ENCODE measurements at regions not wholly inside any gene's neighbourhood (a gene's known extent, or its start where the extent isn't known, plus 50 kb on each side); places are given as distances from the start of the nearest gene placed in this dataset.
A peak's percentile ranks its signal among the peaks of the same experiment; 100 is the strongest.

- Histone ChIP-seq H3K79me2 (ENCODE audit: control insufficient read depth, insufficient read depth, low read length) (no peaks in the 10 kb centered on the region), H3K4me1 (ENCODE audit: control insufficient read depth, extremely low read depth, insufficient read depth, low read length) (peaks cover 4% of the 10 kb centered on the region), H3K9me3 (replicated peaks; ENCODE audit: control insufficient read depth, insufficient read depth, low read length) (no peaks in the 10 kb centered on the region), H3K9ac (replicated peaks; ENCODE audit: extremely low read depth, insufficient read depth, low read length) (no peak overlapping the region), H3K4me2 (ENCODE audit: insufficient read depth, low read length) (no peak overlapping the region), H3K27me3 (ENCODE audit: control insufficient read depth in 2 of 2, insufficient read depth in 2 of 2, low read length in 2 of 2) (no peaks in the 10 kb centered on the region), H2AFZ (ENCODE audit: low read depth, low read length) (peak overlapping the region; percentile 44), H3K27ac (ENCODE audit: insufficient read depth, low read depth, low read length) (no peak overlapping the region), H3K36me3 (ENCODE audit: control insufficient read depth in 2 of 2, extremely low read depth in 1 of 2, insufficient read depth in 2 of 2, low read length in 2 of 2) (no peaks in the 10 kb centered on the region), H3K9me1 (replicated peaks; ENCODE audit: control insufficient read depth, extremely low read depth, insufficient read depth, low read length) (no peaks in the 10 kb centered on the region), H3K4me3 (replicated peaks in 1 of 3; ENCODE audit: insufficient read depth in 1 of 3, low read depth in 1 of 3, low read length in 3 of 3) (no peak overlapping the region), H4K20me1 (replicated peaks; ENCODE audit: control insufficient read depth, extremely low read depth, insufficient read depth, low read length) (no peaks in the 10 kb centered on the region)
- dilution Hi-C loops (cut with MboI; ENCODE audit: extremely low pct_ligation_motif_present, low sequenced_read_pairs) = no loop called here
- FAIRE-seq (no peak), DNase-seq (ENCODE audit: low read depth, low spot score) (peak; percentile 67)
- intact Hi-C loops (cut with micrococcal nuclease) = loop anchor here (1.0 to 5.0 kb wide), 5 partner anchors 114 to 337 kb away; no protein-coding TSS in a partner anchor
- BruUV-seq (replicated peaks) = no TSS peak
- ChIA-PET CTCF (interaction anchor here (0.8 to 3.5 kb wide), 5 partner anchors 120 to 664 kb away, joined by 3 to 31 read pairs (median 3); no protein-coding TSS in a partner anchor), POLR2A (no interaction called here)
- no peak for TF ChIP-seq EZH2 (IDR thresholded peaks at IDR 0.05; ENCODE audit: borderline replicate concordance, low read depth, low read length, severe bottlenecking)
- TF ChIP-seq, protein P1, sequence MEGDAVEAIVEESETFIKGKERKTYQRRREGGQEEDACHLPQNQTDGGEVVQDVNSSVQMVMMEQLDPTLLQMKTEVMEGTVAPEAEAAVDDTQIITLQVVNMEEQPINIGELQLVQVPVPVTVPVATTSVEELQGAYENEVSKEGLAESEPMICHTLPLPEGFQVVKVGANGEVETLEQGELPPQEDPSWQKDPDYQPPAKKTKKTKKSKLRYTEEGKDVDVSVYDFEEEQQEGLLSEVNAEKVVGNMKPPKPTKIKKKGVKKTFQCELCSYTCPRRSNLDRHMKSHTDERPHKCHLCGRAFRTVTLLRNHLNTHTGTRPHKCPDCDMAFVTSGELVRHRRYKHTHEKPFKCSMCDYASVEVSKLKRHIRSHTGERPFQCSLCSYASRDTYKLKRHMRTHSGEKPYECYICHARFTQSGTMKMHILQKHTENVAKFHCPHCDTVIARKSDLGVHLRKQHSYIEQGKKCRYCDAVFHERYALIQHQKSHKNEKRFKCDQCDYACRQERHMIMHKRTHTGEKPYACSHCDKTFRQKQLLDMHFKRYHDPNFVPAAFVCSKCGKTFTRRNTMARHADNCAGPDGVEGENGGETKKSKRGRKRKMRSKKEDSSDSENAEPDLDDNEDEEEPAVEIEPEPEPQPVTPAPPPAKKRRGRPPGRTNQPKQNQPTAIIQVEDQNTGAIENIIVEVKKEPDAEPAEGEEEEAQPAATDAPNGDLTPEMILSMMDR (IDR thresholded peaks at IDR 0.05; ENCODE audit: extremely low read depth in 1 of 2, insufficient read depth in 1 of 2, low read depth in 1 of 2, low read length in 2 of 2) = peak; percentile 37 to 46
These were observed 409.6 kb upstream of the MPDZ start for GRCh38 chr9:13688990-13689600.

- H4K20me1 ChIP-seq (replicated peaks; ENCODE audit: control insufficient read depth, extremely low read depth, insufficient read depth, low read length) = no peaks in the 10 kb centered on the region
- no peak for TF ChIP-seq FOS (IDR thresholded peaks at IDR 0.05; ENCODE audit: borderline replicate concordance, insufficient read depth, low read length)
- TF ChIP-seq EZH2 (IDR thresholded peaks at IDR 0.05; ENCODE audit: borderline replicate concordance, low read depth, low read length, severe bottlenecking) = no peak
- no peak for TF ChIP-seq MYC (IDR thresholded peaks at IDR 0.05; ENCODE audit: low read depth, low read length)
- TF ChIP-seq, protein P1 (IDR thresholded peaks at IDR 0.05; ENCODE audit: extremely low read depth in 1 of 2, insufficient read depth in 1 of 2, low read depth in 1 of 2, low read length in 2 of 2) = no peak
- no peak for TF ChIP-seq GATA2 (IDR thresholded peaks at IDR 0.05; ENCODE audit: insufficient read depth, insufficient read length, low read depth, low read length)
- H3K4me3 ChIP-seq (replicated peaks in 1 of 3; ENCODE audit: insufficient read depth in 1 of 3, low read depth in 1 of 3, low read length in 3 of 3) = no peak overlapping the region
- FAIRE-seq (no peak), DNase-seq (ENCODE audit: low read depth, low spot score) (no peak)
- ChIA-PET CTCF (interaction anchor here (0.5 to 3.5 kb wide), 9 partner anchors 23 to 326 kb away, joined by 3 to 31 read pairs (median 3); no protein-coding TSS in a partner anchor), POLR2A (interaction anchor here (0.7 kb wide), 1 partner anchor 259 kb away, joined by 4 read pairs; no protein-coding TSS in a partner anchor)
- intact Hi-C loops (cut with micrococcal nuclease) (loop anchor here (5.0 kb wide), 3 partner anchors 166 to 336 kb away; no protein-coding TSS in a partner anchor), dilution Hi-C loops (cut with MboI; ENCODE audit: extremely low pct_ligation_motif_present, low sequenced_read_pairs) (no loop called here)
- peaks cover 4% of the 10 kb centered on the region for H3K4me1 ChIP-seq (ENCODE audit: control insufficient read depth, extremely low read depth, insufficient read depth, low read length)
- no peak overlapping the region for H3K27ac ChIP-seq (ENCODE audit: insufficient read depth, low read depth, low read length)
- no peaks in the 10 kb centered on the region for H3K27me3 ChIP-seq (ENCODE audit: control insufficient read depth in 2 of 2, insufficient read depth in 2 of 2, low read length in 2 of 2)
- no peak overlapping the region for H3K9ac ChIP-seq (replicated peaks; ENCODE audit: extremely low read depth, insufficient read depth, low read length)
- H3K4me2 ChIP-seq (ENCODE audit: insufficient read depth, low read length) = no peak overlapping the region
- no peaks in the 10 kb centered on the region for H3K9me3 ChIP-seq (replicated peaks; ENCODE audit: control insufficient read depth, insufficient read depth, low read length)
- H3K79me2 ChIP-seq (ENCODE audit: control insufficient read depth, insufficient read depth, low read length) = no peaks in the 10 kb centered on the region
- peak overlapping the region; percentile 44 for H2AFZ ChIP-seq (ENCODE audit: low read depth, low read length)
- no peaks in the 10 kb centered on the region for H3K36me3 ChIP-seq (ENCODE audit: control insufficient read depth in 2 of 2, extremely low read depth in 1 of 2, insufficient read depth in 2 of 2, low read length in 2 of 2)
- no TSS peak for BruUV-seq (replicated peaks)
- no peaks in the 10 kb centered on the region for H3K9me1 ChIP-seq (replicated peaks; ENCODE audit: control insufficient read depth, extremely low read depth, insufficient read depth, low read length)
These were observed 408.9 kb upstream of the MPDZ start for GRCh38 chr9:13688223-13688989.

All from endothelial cell of umbilical vein (primary cell).